ENCODE measurements at regions not wholly inside any gene's neighbourhood (a gene's known extent, or its start where the extent isn't known, plus 50 kb on each side); places are given as distances from the start of the nearest gene placed in this dataset.

DNA sequence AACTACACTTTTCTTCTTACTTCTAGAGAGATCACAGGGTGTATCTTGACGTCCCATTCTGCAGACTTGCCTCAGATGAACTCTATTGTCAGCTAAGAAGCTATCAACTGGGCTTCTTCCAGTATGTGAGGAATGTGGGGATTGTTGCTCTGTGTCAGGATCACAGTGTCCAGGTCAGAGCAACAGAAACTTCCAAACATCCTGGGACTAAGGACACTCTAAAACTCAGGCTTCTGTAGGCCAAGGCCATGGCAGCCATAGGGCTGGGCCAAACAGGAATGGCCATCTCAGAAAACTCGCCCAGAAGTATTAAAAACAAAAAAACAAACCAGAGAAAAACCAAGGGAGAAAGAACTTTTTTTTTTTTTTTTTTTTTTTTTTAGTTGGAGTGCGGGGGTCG is 210.0 kb upstream of the CLINT1 start:
- Histone ChIP-seq H3K79me2 (ENCODE audit: low read length) (no peaks in the 10 kb centered on the region), H3K9me3 (replicated peaks; ENCODE audit: insufficient read depth, low read length) (no peaks in the 10 kb centered on the region), H3K9ac (ENCODE audit: low read length) (no peak overlapping the region), H4K20me1 (ENCODE audit: insufficient read depth, low read length) (no peaks in the 10 kb centered on the region), H3K4me3 (ENCODE audit: low read length) (no peak overlapping the region), H3K9me2 (replicated peaks; ENCODE audit: insufficient read depth, low read length) (no peaks in the 10 kb centered on the region), H3K4me2 (ENCODE audit: low read depth, low read length) (no peak overlapping the region), H3K27me3 (replicated peaks; ENCODE audit: insufficient read depth, low read length) (no peaks in the 10 kb centered on the region), H3K36me3 (replicated peaks; ENCODE audit: insufficient read depth, low read length) (no peaks in the 10 kb centered on the region), H3F3A (ENCODE audit: insufficient read depth, low read length) (no peaks in the 10 kb centered on the region), H3K4me1 (ENCODE audit: low read length) (no peaks in the 10 kb centered on the region), H3K27ac (ENCODE audit: low read length) (no peak overlapping the region), H2AFZ (ENCODE audit: low read length) (no peak overlapping the region)
- TF ChIP-seq EZH2phosphoT487 (IDR thresholded peaks at IDR 0.05; ENCODE audit: low read length) (no peak), EZH2 (optimal IDR thresholded peaks at IDR 0.05; ENCODE audit: low read depth, low read length) (no peak)
- TF ChIP-seq, protein P1, sequence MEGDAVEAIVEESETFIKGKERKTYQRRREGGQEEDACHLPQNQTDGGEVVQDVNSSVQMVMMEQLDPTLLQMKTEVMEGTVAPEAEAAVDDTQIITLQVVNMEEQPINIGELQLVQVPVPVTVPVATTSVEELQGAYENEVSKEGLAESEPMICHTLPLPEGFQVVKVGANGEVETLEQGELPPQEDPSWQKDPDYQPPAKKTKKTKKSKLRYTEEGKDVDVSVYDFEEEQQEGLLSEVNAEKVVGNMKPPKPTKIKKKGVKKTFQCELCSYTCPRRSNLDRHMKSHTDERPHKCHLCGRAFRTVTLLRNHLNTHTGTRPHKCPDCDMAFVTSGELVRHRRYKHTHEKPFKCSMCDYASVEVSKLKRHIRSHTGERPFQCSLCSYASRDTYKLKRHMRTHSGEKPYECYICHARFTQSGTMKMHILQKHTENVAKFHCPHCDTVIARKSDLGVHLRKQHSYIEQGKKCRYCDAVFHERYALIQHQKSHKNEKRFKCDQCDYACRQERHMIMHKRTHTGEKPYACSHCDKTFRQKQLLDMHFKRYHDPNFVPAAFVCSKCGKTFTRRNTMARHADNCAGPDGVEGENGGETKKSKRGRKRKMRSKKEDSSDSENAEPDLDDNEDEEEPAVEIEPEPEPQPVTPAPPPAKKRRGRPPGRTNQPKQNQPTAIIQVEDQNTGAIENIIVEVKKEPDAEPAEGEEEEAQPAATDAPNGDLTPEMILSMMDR (IDR thresholded peaks at IDR 0.05; ENCODE audit: low read length), result no peak
- no peak for DNase-seq

GRCh38 chr5:158066076-158066475 is 207.1 kb upstream of the CLINT1 start:
- Histone ChIP-seq H3K27ac (ENCODE audit: low read length) (no peak overlapping the region), H3K4me2 (ENCODE audit: low read depth, low read length) (no peak overlapping the region), H3K9ac (ENCODE audit: low read length) (no peak overlapping the region), H3K9me3 (replicated peaks; ENCODE audit: insufficient read depth, low read length) (no peaks in the 10 kb centered on the region), H3K4me1 (ENCODE audit: low read length) (no peaks in the 10 kb centered on the region), H4K20me1 (ENCODE audit: insufficient read depth, low read length) (no peaks in the 10 kb centered on the region), H3K4me3 (ENCODE audit: low read length) (no peak overlapping the region), H3K27me3 (replicated peaks; ENCODE audit: insufficient read depth, low read length) (no peaks in the 10 kb centered on the region), H3K36me3 (replicated peaks; ENCODE audit: insufficient read depth, low read length) (no peaks in the 10 kb centered on the region), H2AFZ (ENCODE audit: low read length) (no peak overlapping the region), H3K79me2 (ENCODE audit: low read length) (no peaks in the 10 kb centered on the region), H3K9me2 (replicated peaks; ENCODE audit: insufficient read depth, low read length) (no peaks in the 10 kb centered on the region), H3F3A (ENCODE audit: insufficient read depth, low read length) (no peaks in the 10 kb centered on the region)
- no peak for DNase-seq
- TF ChIP-seq, protein P1 (IDR thresholded peaks at IDR 0.05; ENCODE audit: low read length), result no peak
- no peak for TF ChIP-seq EZH2 (optimal IDR thresholded peaks at IDR 0.05; ENCODE audit: low read depth, low read length)
- no peak for TF ChIP-seq EZH2phosphoT487 (IDR thresholded peaks at IDR 0.05; ENCODE audit: low read length)

- H4K20me1 ChIP-seq (ENCODE audit: insufficient read depth, low read length), result no peaks in the 10 kb centered on the region
- H3K4me2 ChIP-seq (ENCODE audit: low read depth, low read length), result no peak overlapping the region
- H3K36me3 ChIP-seq (replicated peaks; ENCODE audit: insufficient read depth, low read length), result no peaks in the 10 kb centered on the region
- H3K79me2 ChIP-seq (ENCODE audit: low read length), result no peaks in the 10 kb centered on the region
- no peak overlapping the region for H3K27ac ChIP-seq (ENCODE audit: low read length)
- H2AFZ ChIP-seq (ENCODE audit: low read length), result no peak overlapping the region
- H3K4me1 ChIP-seq (ENCODE audit: low read length), result no peaks in the 10 kb centered on the region
- no peaks in the 10 kb centered on the region for H3K9me3 ChIP-seq (replicated peaks; ENCODE audit: insufficient read depth, low read length)
- DNase-seq, result no peak
- no peaks in the 10 kb centered on the region for H3K27me3 ChIP-seq (replicated peaks; ENCODE audit: insufficient read depth, low read length)
- H3K4me3 ChIP-seq (ENCODE audit: low read length), result no peak overlapping the region
- H3K9ac ChIP-seq (ENCODE audit: low read length), result no peak overlapping the region
- H3K9me2 ChIP-seq (replicated peaks; ENCODE audit: insufficient read depth, low read length), result no peaks in the 10 kb centered on the region
- TF ChIP-seq EZH2phosphoT487 (IDR thresholded peaks at IDR 0.05; ENCODE audit: low read length) (no peak), EZH2 (optimal IDR thresholded peaks at IDR 0.05; ENCODE audit: low read depth, low read length) (no peak)
- TF ChIP-seq, protein P1 (IDR thresholded peaks at IDR 0.05; ENCODE audit: low read length), result no peak
- no peaks in the 10 kb centered on the region for H3F3A ChIP-seq (ENCODE audit: insufficient read depth, low read length)
These were observed 205.6 kb upstream of the CLINT1 start for GRCh38 chr5:158064334-158065123.

All from MM.1S (cell line).